ENCODE measurements at regions not wholly inside any gene's neighbourhood (a gene's known extent, or its start where the extent isn't known, plus 50 kb on each side); places are given as distances from the start of the nearest gene placed in this dataset.

DNA sequence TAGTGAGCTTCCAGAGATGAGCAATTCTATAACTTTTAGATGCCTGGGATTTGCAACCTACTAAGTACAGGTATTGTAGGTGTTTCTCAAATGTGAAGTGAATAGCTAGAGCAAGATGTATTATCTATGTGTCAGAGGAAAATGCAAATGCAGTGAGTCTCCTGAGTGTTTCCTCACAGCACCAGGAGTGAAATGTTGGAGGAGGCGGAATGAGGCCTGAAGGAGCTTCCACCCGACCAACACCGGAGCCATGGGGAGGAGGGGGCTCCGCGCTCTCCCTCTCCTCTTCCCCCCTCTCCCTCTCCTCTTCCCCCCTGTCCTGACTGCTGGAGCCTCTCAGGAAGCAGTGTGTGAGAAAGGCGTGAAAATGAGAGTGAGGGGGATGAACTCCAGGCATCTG lies 79.9 kb upstream of the RNF32 start:
- DNase-seq = no peak

DNA sequence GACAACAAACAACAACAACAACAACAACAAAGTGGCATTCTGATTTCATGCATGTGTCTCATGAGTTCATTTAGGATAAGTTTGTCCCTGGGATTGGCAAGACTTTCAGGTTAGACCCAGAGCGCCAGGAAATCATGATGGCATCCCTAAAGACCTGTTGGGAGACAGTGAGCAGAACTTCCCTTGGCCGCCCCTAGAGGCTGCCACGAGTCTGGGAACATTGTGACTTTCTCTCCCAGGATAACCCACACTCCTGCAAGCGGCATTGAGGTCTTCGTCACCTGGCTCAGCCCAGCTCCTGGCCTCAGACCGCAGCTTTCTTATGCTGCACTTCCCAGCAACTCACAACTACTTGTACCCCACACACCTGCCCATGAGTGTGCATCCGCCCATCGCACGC lies 80.5 kb upstream of the RNF32 start:
- Histone ChIP-seq H3K4me1 (no peaks in the 10 kb centered on the region), H3K36me3 (no peaks in the 10 kb centered on the region), H3K27me3 (no peaks in the 10 kb centered on the region), H3K9me3 (no peaks in the 10 kb centered on the region), H3K4me3 (no peak overlapping the region), H3K27ac (no peak overlapping the region)
- ATAC-seq (no peak), DNase-seq (no peak)
- no peak for TF ChIP-seq POLR2A (IDR thresholded peaks at IDR 0.05)
- TF ChIP-seq, protein P1, sequence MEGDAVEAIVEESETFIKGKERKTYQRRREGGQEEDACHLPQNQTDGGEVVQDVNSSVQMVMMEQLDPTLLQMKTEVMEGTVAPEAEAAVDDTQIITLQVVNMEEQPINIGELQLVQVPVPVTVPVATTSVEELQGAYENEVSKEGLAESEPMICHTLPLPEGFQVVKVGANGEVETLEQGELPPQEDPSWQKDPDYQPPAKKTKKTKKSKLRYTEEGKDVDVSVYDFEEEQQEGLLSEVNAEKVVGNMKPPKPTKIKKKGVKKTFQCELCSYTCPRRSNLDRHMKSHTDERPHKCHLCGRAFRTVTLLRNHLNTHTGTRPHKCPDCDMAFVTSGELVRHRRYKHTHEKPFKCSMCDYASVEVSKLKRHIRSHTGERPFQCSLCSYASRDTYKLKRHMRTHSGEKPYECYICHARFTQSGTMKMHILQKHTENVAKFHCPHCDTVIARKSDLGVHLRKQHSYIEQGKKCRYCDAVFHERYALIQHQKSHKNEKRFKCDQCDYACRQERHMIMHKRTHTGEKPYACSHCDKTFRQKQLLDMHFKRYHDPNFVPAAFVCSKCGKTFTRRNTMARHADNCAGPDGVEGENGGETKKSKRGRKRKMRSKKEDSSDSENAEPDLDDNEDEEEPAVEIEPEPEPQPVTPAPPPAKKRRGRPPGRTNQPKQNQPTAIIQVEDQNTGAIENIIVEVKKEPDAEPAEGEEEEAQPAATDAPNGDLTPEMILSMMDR (IDR thresholded peaks at IDR 0.05 in 4 of 5, conservative IDR thresholded peaks at IDR 0.05 in 1 of 5) = no peak
- intact Hi-C loops (cut with DNase I; ENCODE audit: low total_unique reads) (no loop called here), in situ Hi-C loops (cut with MboI; ENCODE audit: low sequenced_read_pairs in 4 of 4) (no loop called here)

More for the DNA sequence above, 79.9 kb upstream of the RNF32 start:
- Histone ChIP-seq H3K4me3 (no peak overlapping the region), H3K9me3 (no peaks in the 10 kb centered on the region), H3K36me3 (no peaks in the 10 kb centered on the region), H3K27ac (no peak overlapping the region), H3K4me1 (no peaks in the 10 kb centered on the region), H3K27me3 (no peaks in the 10 kb centered on the region)
- TF ChIP-seq, protein P1 (IDR thresholded peaks at IDR 0.05 in 4 of 5, conservative IDR thresholded peaks at IDR 0.05 in 1 of 5) = no peak
- no peak for TF ChIP-seq POLR2A (IDR thresholded peaks at IDR 0.05)
- in situ Hi-C loops (cut with MboI; ENCODE audit: low sequenced_read_pairs in 4 of 4) (no loop called here), intact Hi-C loops (cut with DNase I; ENCODE audit: low total_unique reads) (no loop called here)
- ATAC-seq = no peak

DNA sequence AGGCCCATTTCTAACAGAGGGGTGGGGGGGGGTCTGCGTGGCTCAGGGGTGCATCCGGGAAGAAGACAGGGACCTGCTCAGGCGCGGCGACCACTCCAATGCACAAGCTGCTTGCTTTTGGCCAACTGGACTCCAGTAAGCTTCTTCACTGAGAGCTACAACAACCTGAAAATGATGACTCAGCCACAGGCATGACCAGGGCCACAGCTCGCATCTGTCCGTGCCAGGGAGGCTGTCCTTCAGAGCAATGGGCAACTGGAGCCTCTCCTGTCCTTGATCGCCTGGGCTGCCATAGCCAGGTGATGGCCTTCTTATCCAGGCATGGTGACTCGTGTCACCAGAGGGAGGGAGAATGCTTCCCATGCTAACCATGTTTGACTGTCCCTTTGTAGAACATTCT lies 81.6 kb upstream of the RNF32 start:
- H3K9me3 ChIP-seq = no peaks in the 10 kb centered on the region
- TF ChIP-seq, protein P1 (IDR thresholded peaks at IDR 0.05 in 4 of 5, conservative IDR thresholded peaks at IDR 0.05 in 1 of 5) = no peak
- TF ChIP-seq POLR2A (IDR thresholded peaks at IDR 0.05) = no peak
- ATAC-seq = no peak
- H3K36me3 ChIP-seq = no peaks in the 10 kb centered on the region
- in situ Hi-C loops (cut with MboI; ENCODE audit: low sequenced_read_pairs in 4 of 4) = no loop called here
- no peak overlapping the region for H3K4me3 ChIP-seq
- intact Hi-C loops (cut with DNase I; ENCODE audit: low total_unique reads) = no loop called here
- no peaks in the 10 kb centered on the region for H3K27me3 ChIP-seq
- no peaks in the 10 kb centered on the region for H3K4me1 ChIP-seq
- no peak for DNase-seq
- no peak overlapping the region for H3K27ac ChIP-seq

GRCh38 chr7:156558198-156558597 lies 82.4 kb upstream of the RNF32 start:
- in situ Hi-C loops (cut with MboI; ENCODE audit: low sequenced_read_pairs in 4 of 4) = no loop called here
- intact Hi-C loops (cut with DNase I; ENCODE audit: low total_unique reads) = no loop called here

DNA sequence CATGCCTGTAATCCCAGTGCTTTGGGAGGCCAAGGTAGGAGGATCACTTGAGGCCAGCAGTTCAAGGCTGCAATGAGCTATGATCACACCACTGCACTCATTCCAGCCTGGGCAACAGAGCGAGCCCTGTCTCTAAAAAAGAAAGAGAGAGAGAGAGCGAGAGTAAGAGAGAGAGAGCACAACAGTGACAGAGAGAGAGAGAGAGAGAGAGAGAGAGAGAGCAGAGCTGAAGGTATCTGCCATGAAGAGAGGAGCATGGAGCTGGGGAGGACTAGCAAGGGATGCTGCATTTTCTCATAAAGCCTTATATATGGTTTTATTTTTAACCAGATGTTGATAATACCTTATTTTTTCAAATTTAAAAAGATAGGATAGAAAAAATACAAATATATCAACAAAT lies 84.5 kb upstream of the RNF32 start:
- DNase-seq (no peak), ATAC-seq (no peak)
- no peaks in the 10 kb centered on the region for H3K9me3 ChIP-seq
- TF ChIP-seq POLR2A (IDR thresholded peaks at IDR 0.05) = no peak
- TF ChIP-seq, protein P1 (IDR thresholded peaks at IDR 0.05 in 4 of 5, conservative IDR thresholded peaks at IDR 0.05 in 1 of 5) = no peak
- intact Hi-C loops (cut with DNase I; ENCODE audit: low total_unique reads) (no loop called here), in situ Hi-C loops (cut with MboI; ENCODE audit: low sequenced_read_pairs in 4 of 4) (no loop called here)
- H3K36me3 ChIP-seq = no peaks in the 10 kb centered on the region
- no peak overlapping the region for H3K4me3 ChIP-seq
- H3K4me1 ChIP-seq = no peaks in the 10 kb centered on the region
- no peaks in the 10 kb centered on the region for H3K27me3 ChIP-seq
- no peak overlapping the region for H3K27ac ChIP-seq

More at GRCh38 chr7:156558198-156558597, 82.4 kb upstream of the RNF32 start:
- Histone ChIP-seq H3K27me3 (no peaks in the 10 kb centered on the region), H3K4me3 (no peak overlapping the region), H3K36me3 (no peaks in the 10 kb centered on the region), H3K9me3 (no peaks in the 10 kb centered on the region), H3K27ac (no peak overlapping the region), H3K4me1 (no peaks in the 10 kb centered on the region)
- DNase-seq (no peak), ATAC-seq (no peak)
- no peak for TF ChIP-seq POLR2A (IDR thresholded peaks at IDR 0.05)
- TF ChIP-seq, protein P1 (IDR thresholded peaks at IDR 0.05 in 4 of 5, conservative IDR thresholded peaks at IDR 0.05 in 1 of 5) = no peak

Data from gastrocnemius medialis (tissue), 4 donors.